Spleen (tissue), 7 donors: ENCODE measurements at regions not wholly inside any gene's neighbourhood (a gene's known extent, or its start where the extent isn't known, plus 50 kb on each side); places are given as distances from the start of the nearest gene placed in this dataset.

Source experiments
- CTCF ChIP-seq, 11 experiments: fragments of 200-600 bp in 7 of 11; fragments of 450-650 bp in 4 of 11; sonication (generic) in 4 of 11; IDR thresholded peaks in 8 of 11; conservative IDR thresholded peaks in 3 of 11; 1 replicate in 7 of 11; 2 replicates in 4 of 11; pipeline versions ENCODE4 v1.4.0 to v1.8.0; 2016 to 2021; ENCODE audit warnings: antibody characterized with exemption in 11 of 11, inconsistent platforms in 4 of 11, mild to moderate bottlenecking in 1 of 11
- POLR2A ChIP-seq, 3 donors: fragments of 450-650 bp; IDR thresholded peaks; one replicate each; pipeline ENCODE4 v1.5.1; 2017; ENCODE audit warnings: antibody characterized with exemption in 3 of 3, mild to moderate bottlenecking in 1 of 3
- POLR2AphosphoS5 ChIP-seq, 3 donors: sonication (generic); formaldehyde crosslinking; IDR thresholded peaks; one replicate each; pipeline ENCODE4 v1.5.1; 2017; ENCODE audit warnings: antibody characterized with exemption in 3 of 3
- donor health status: DM: no; HTN: no; CAD: no; lungs with moderate emphysema.
- donor health status: DM: no; HTN: no; CAD: no.
- donor health status: DM: no; HTN: no; CAD: no.

- no peak for TF ChIP-seq CTCF (IDR thresholded peaks at IDR 0.05 in 8 of 11, conservative IDR thresholded peaks at IDR 0.05 in 3 of 11)
- no peak for TF ChIP-seq POLR2A (IDR thresholded peaks at IDR 0.05)
- TF ChIP-seq POLR2AphosphoS5 (IDR thresholded peaks at IDR 0.05), result no peak
These were observed 315.8 kb upstream of the POM121L12 start for GRCh38 chr7:52719677-52720076.
